Muscle of leg (tissue), 3 donors: ENCODE measurements at regions not wholly inside any gene's neighbourhood (a gene's known extent, or its start where the extent isn't known, plus 50 kb on each side); places are given as distances from the start of the nearest gene placed in this dataset.

Experiments used
- DNase-seq: peaks from one replicate; pipeline ENCODE4 v3.0.0; 2013
- H3K27ac ChIP-seq: one replicate; pipeline ENCODE4 v1.5.1; 2013; ENCODE audit warnings: mild to moderate bottlenecking, low read length, control low read depth
- H3K27me3 ChIP-seq: one replicate; pipeline ENCODE4 v1.6.1; 2013; ENCODE audit warnings: low read length; ENCODE audit not compliant: control insufficient read depth, insufficient read depth
- H3K36me3 ChIP-seq: one replicate; pipeline ENCODE4 v1.6.1; 2013; ENCODE audit warnings: low read length; ENCODE audit not compliant: control insufficient read depth, insufficient read depth
- H3K4me1 ChIP-seq: one replicate; pipeline ENCODE4 v1.6.1; 2013; ENCODE audit warnings: low read length; ENCODE audit not compliant: control insufficient read depth, insufficient read depth
- H3K4me3 ChIP-seq: one replicate; pipeline ENCODE4 v1.5.1; 2013; ENCODE audit warnings: low read length, control low read depth
- H3K9me3 ChIP-seq: replicated peaks from 2 replicates; pipeline ENCODE4 v1.6.1; 2013; ENCODE audit warnings: low read depth, low read length; ENCODE audit not compliant: control insufficient read depth
- WGBS: methylation state at CpG from one replicate; pipeline ENCODE4 v1.1.5; 2013; ENCODE audit warnings: missing lambda C conversion rate; ENCODE audit not compliant: insufficient coverage; 5-methylcytosine and 5-hydroxymethylcytosine counted together

DNA sequence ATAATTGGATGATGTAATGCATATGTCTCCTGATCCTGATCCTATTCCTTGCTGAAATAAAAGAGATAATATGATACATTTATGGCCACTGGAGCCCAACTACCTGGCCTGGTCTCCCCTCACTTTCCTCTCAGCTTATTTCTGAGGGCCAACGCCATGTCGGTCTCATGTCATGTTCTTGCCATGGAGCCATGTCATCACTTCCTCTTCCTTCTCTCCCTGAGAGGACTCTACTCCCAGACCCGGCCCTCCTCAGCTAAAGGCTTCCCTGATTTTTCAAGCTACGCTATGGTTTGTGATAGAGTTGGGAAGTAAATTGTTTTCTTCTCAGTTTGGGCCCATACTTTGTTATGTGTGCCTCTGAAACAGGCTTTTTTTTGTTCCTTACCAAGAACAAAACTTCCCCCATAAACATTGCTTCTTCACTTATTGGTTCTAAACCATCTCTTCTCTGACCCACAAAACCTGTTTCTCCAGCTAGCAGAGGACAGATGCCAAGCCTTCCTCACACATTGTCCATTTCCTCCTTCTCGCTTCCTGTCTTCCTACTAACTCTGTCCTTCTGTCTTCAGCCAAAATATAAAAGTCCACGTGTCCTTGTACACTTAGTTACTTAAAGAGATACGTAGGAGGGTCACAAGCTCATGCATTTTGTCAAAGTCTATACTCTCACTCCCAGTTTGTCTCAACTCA is 319.9 kb upstream of the DACH1 start:
- Histone ChIP-seq H3K4me1 (no peaks in the 10 kb centered on the region), H3K9me3 (no peaks in the 10 kb centered on the region), H3K27ac (no peak overlapping the region), H3K36me3 (no peaks in the 10 kb centered on the region), H3K4me3 (no peak overlapping the region), H3K27me3 (no peaks in the 10 kb centered on the region)
- no peak for DNase-seq
- no CpG with 5 or more reads among the region's 7 CpGs for WGBS

- Histone ChIP-seq H3K9me3 (no peaks in the 10 kb centered on the region), H3K4me1 (no peaks in the 10 kb centered on the region), H3K27me3 (no peaks in the 10 kb centered on the region), H3K27ac (no peak overlapping the region), H3K4me3 (no peak overlapping the region), H3K36me3 (no peaks in the 10 kb centered on the region)
- no peak for DNase-seq
Measured at GRCh38 chr13:72185776-72186175, 318.8 kb upstream of the DACH1 start.

DNA sequence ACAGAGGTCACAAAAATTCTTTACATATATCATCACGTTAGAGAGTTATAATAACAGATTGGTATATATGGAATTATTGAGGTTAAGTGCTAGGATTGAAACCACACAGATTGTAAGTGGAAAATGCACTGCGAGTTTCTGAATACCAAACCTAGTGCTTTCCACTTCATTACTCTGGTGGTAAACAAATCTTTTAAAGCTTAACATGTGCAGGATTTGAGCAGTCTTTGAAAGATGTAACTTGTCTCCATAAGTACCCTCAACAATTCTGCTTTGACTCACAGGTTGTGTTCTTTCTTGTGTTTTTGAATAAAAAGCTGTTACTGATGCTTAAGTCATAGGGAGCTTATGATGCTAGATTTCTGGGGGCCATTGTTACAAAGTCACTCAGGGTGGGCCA is 314.7 kb upstream of the DACH1 start:
- Histone ChIP-seq H3K27ac (no peak overlapping the region), H3K27me3 (no peaks in the 10 kb centered on the region), H3K4me3 (no peak overlapping the region), H3K4me1 (no peaks in the 10 kb centered on the region), H3K36me3 (no peaks in the 10 kb centered on the region), H3K9me3 (no peaks in the 10 kb centered on the region)
- WGBS = no CpG with 5 or more reads among the region's 2 CpGs
- no peak for DNase-seq

- Histone ChIP-seq H3K27ac (no peak overlapping the region), H3K4me1 (no peaks in the 10 kb centered on the region), H3K36me3 (no peaks in the 10 kb centered on the region), H3K4me3 (no peak overlapping the region), H3K9me3 (no peaks in the 10 kb centered on the region), H3K27me3 (no peaks in the 10 kb centered on the region)
- no peak for DNase-seq
- no CpG with 5 or more reads among the region's 7 CpGs for whole genome bisulfite sequencing
Measured at GRCh38 chr13:72180253-72180952, 313.4 kb upstream of the DACH1 start.

- no peak for DNase-seq
- no peaks in the 10 kb centered on the region for H3K36me3 ChIP-seq
Measured at GRCh38 chr13:72174549-72174948, 307.5 kb upstream of the DACH1 start.

DNA sequence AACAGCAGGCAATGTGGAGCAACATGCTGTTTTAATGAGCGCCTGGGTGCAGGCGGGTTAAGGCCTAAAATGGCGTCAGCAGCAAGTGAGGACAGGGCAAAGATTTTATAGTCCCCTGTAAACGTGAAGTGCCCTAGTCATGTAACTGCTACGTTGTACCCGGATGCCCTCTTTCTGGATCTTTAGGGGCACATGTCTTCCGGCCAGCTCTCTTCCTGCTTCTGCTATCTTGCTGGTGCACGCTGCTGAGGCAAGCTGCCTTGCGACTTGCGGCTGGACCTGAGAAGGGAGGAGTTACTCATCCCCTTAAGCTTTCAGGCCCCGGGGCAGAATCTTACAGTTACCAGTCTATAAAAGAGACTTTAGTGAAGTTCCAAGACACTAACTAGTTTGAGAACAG is 303.6 kb upstream of the DACH1 start:
- Histone ChIP-seq H3K4me3 (no peak overlapping the region), H3K27ac (no peak overlapping the region), H3K27me3 (no peaks in the 10 kb centered on the region), H3K4me1 (no peaks in the 10 kb centered on the region), H3K36me3 (no peaks in the 10 kb centered on the region), H3K9me3 (no peaks in the 10 kb centered on the region)
- 89% methylated on average over 10 of the region's 11 CpGs for WGBS
- DNase-seq = no peak

More at GRCh38 chr13:72174549-72174948, 307.5 kb upstream of the DACH1 start:
- H3K27ac ChIP-seq = no peak overlapping the region
- no peaks in the 10 kb centered on the region for H3K4me1 ChIP-seq
- H3K9me3 ChIP-seq = no peaks in the 10 kb centered on the region
- no peak overlapping the region for H3K4me3 ChIP-seq
- H3K27me3 ChIP-seq = no peaks in the 10 kb centered on the region
- no CpG with 5 or more reads among the region's 2 CpGs for WGBS

DNA sequence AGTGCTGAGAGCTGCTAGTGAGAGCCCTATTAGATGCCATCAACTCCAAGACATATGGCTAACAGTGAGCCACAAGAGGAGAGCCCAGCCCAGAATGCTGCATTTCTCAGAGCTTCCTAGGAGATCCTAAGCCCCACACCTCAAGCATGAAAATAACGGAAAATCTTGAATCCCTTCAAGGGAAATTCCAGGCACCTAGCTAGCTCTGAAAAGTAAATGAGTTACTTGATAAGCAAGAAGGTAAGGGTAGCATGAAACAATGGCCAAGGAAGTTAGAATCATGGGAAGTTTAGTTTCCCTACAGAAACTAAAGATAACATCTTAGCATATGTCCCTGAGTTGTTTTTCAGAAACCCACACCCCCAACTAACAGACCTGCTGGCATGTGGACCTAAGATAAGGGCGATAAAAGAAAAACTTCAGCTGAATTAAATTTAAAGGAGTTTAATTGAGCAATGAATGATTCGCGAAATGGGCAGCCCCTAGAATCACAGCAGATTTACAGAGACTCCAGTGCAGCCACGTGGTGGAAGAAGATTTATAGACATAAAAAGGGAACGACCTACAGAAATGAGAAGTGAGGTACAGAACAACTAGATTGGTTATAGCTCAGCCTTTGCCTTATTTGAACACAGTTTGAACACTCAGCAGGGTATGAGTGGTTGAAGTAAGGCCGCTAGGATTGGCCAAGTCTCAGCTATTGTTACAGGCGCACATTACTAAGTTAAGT is 301.3 kb upstream of the DACH1 start:
- H3K4me3 ChIP-seq = no peak overlapping the region
- no peaks in the 10 kb centered on the region for H3K9me3 ChIP-seq
- no peak for DNase-seq
- no peak overlapping the region for H3K27ac ChIP-seq
- no peaks in the 10 kb centered on the region for H3K27me3 ChIP-seq
- WGBS = 100% methylated on average over 4 of the region's 8 CpGs
- no peaks in the 10 kb centered on the region for H3K36me3 ChIP-seq
- no peaks in the 10 kb centered on the region for H3K4me1 ChIP-seq

GRCh38 chr13:72166102-72166650 is 299.2 kb upstream of the DACH1 start:
- Histone ChIP-seq H3K4me1 (no peaks in the 10 kb centered on the region), H3K27me3 (no peaks in the 10 kb centered on the region), H3K9me3 (no peaks in the 10 kb centered on the region), H3K4me3 (no peak overlapping the region), H3K36me3 (no peaks in the 10 kb centered on the region), H3K27ac (no peak overlapping the region)
- DNase-seq = no peak
- no CpG with 5 or more reads among the region's 2 CpGs for WGBS

- no peaks in the 10 kb centered on the region for H3K4me1 ChIP-seq
- WGBS = no CpG with 5 or more reads among the region's 1 CpG
- H3K4me3 ChIP-seq = no peak overlapping the region
- no peaks in the 10 kb centered on the region for H3K36me3 ChIP-seq
- no peak overlapping the region for H3K27ac ChIP-seq
- H3K9me3 ChIP-seq = no peaks in the 10 kb centered on the region
- H3K27me3 ChIP-seq = no peaks in the 10 kb centered on the region
- DNase-seq = no peak
Measured at GRCh38 chr13:72165276-72165675, 298.3 kb upstream of the DACH1 start.

- Histone ChIP-seq H3K4me3 (no peak overlapping the region), H3K9me3 (no peaks in the 10 kb centered on the region), H3K27me3 (no peaks in the 10 kb centered on the region), H3K4me1 (no peaks in the 10 kb centered on the region), H3K27ac (no peak overlapping the region), H3K36me3 (no peaks in the 10 kb centered on the region)
- no CpG with 5 or more reads among the region's 1 CpG for WGBS
- no peak for DNase-seq
Measured at GRCh38 chr13:72164811-72165210, 297.8 kb upstream of the DACH1 start.
